GM23338 (cell line): ENCODE measurements at regions not wholly inside any gene's neighbourhood (a gene's known extent, or its start where the extent isn't known, plus 50 kb on each side); places are given as distances from the start of the nearest gene placed in this dataset.

ENCODE experiments used
- ATAC-seq: fragments of 200-7000 bp; cut with Tn5 transposase; 3 replicates; pipeline ENCODE4 v1.9.1; 2020
- DNase-seq: peaks from one replicate; pipeline ENCODE4 v3.0.0-alpha.2; 2015; ENCODE audit warnings: low spot score
- H2AFZ ChIP-seq: fragments of 200-600 bp; sonication (generic); 2 replicates; pipeline ENCODE4 v1.8.0; 2016; ENCODE audit warnings: antibody characterized with exemption, mild to moderate bottlenecking, moderate library complexity
- H3F3A ChIP-seq: fragments of 200-600 bp; sonication (generic); replicated peaks from 2 replicates; pipeline ENCODE4 v1.8.0; 2017; ENCODE audit warnings: antibody characterized with exemption, mixed run types, low read depth
- H3K27ac ChIP-seq: fragments of 200-600 bp; sonication (generic); 2 replicates; pipeline ENCODE4 v1.6.1; 2016; ENCODE audit warnings: low read depth
- H3K27me3 ChIP-seq: fragments of 200-600 bp; sonication (generic); 2 replicates; pipeline ENCODE4 v1.8.0; 2016; ENCODE audit warnings: mild to moderate bottlenecking, mixed run types, moderate library complexity; ENCODE audit not compliant: insufficient read depth
- H3K36me3 ChIP-seq: fragments of 200-600 bp; sonication (generic); 2 replicates; pipeline ENCODE4 v1.8.0; 2016; ENCODE audit warnings: mild to moderate bottlenecking; ENCODE audit not compliant: insufficient read depth
- H3K4me1 ChIP-seq: fragments of 200-600 bp; sonication (generic); 2 replicates; pipeline ENCODE4 v1.8.0; 2016; ENCODE audit warnings: mild to moderate bottlenecking, moderate library complexity; ENCODE audit not compliant: insufficient read depth
- H3K4me2 ChIP-seq: fragments of 200-600 bp; sonication (generic); 2 replicates; pipeline ENCODE4 v1.7.1; 2017; ENCODE audit warnings: mixed run types
- H3K4me3 ChIP-seq: fragments of 200-600 bp; sonication (generic); 2 replicates; pipeline ENCODE4 v1.6.1; 2016; ENCODE audit warnings: mixed run types
- H3K79me2 ChIP-seq: fragments of 200-600 bp; sonication (generic); replicated peaks from 2 replicates; pipeline ENCODE4 v1.8.0; 2017; ENCODE audit warnings: mild to moderate bottlenecking; ENCODE audit not compliant: insufficient read depth
- H3K9me2 ChIP-seq: fragments of 200-600 bp; sonication (generic); 2 replicates; pipeline ENCODE4 v1.8.0; 2017; ENCODE audit not compliant: insufficient read depth
- H4K20me1 ChIP-seq: fragments of 200-600 bp; sonication (generic); replicated peaks from 2 replicates; pipeline ENCODE4 v1.8.0; 2017; ENCODE audit warnings: mild to moderate bottlenecking; ENCODE audit not compliant: insufficient read depth
- H3K27ac Mint-ChIP-seq: 2 replicates; pipeline ENCODE4 v1.8.0; 2020; ENCODE audit warnings: inconsistent platforms, mild to moderate bottlenecking, moderate library complexity, mixed read lengths
- H3K27me3 Mint-ChIP-seq: 3 replicates; pipeline ENCODE4 v1.8.0; 2022; ENCODE audit warnings: low read depth, mild to moderate bottlenecking, moderate library complexity, mixed read lengths, inconsistent platforms; ENCODE audit not compliant: insufficient read depth, poor library complexity
- H3K36me3 Mint-ChIP-seq: 3 replicates; pipeline ENCODE4 v1.8.0; 2021; ENCODE audit warnings: low read depth, mild to moderate bottlenecking, inconsistent platforms, moderate library complexity, mixed read lengths
- H3K4me1 Mint-ChIP-seq: 3 replicates; pipeline ENCODE4 v1.8.0; 2020; ENCODE audit warnings: mild to moderate bottlenecking, inconsistent platforms, mixed read lengths
- H3K4me3 Mint-ChIP-seq: 3 replicates; pipeline ENCODE4 v1.8.0; 2021; ENCODE audit warnings: moderate library complexity, mild to moderate bottlenecking, inconsistent platforms, mixed read lengths
- H3K9me3 Mint-ChIP-seq: 3 replicates; pipeline ENCODE4 v1.8.0; 2020; ENCODE audit warnings: moderate library complexity, mild to moderate bottlenecking, inconsistent platforms, mixed read lengths
- CTCF ChIP-seq, 2 experiments: fragments of 200-600 bp in 1 of 2; sonication (generic) in 1 of 2; conservative IDR thresholded peaks; 2 replicates each; pipeline versions ENCODE4 v1.5.1 to v1.6.1; 2016 to 2017; ENCODE audit warnings: antibody characterized with exemption in 2 of 2, low read depth in 2 of 2, mild to moderate bottlenecking in 2 of 2, moderate library complexity in 1 of 2
- EZH2 ChIP-seq: fragments of 200-600 bp; sonication (generic); IDR thresholded peaks from one replicate; pipeline ENCODE4 v1.8.0; 2017; ENCODE audit warnings: antibody characterized with exemption, mild to moderate bottlenecking, low read depth; ENCODE audit not compliant: unreplicated experiment
- JUNB ChIP-seq: IDR thresholded peaks from one replicate; pipeline ENCODE4 v1.6.1; 2016; ENCODE audit warnings: antibody characterized with exemption; ENCODE audit not compliant: unreplicated experiment
- NANOG ChIP-seq: IDR thresholded peaks from 2 replicates; pipeline ENCODE4 v1.6.1; 2016; ENCODE audit warnings: antibody characterized with exemption, borderline replicate concordance
- POLR2AphosphoS5 ChIP-seq: IDR thresholded peaks from 2 replicates; pipeline ENCODE4 v1.6.1; 2016; ENCODE audit warnings: antibody characterized with exemption, low read depth
- STAT1 ChIP-seq: IDR thresholded peaks from one replicate; pipeline ENCODE4 v1.6.1; 2016; ENCODE audit warnings: antibody characterized with exemption; ENCODE audit not compliant: unreplicated experiment
- ZNF114 ChIP-seq: fragments of 250-450 bp; sonication (Bioruptor Pico); IDR thresholded peaks from 2 replicates; pipeline ENCODE4 v1.5.0; 2020; ENCODE audit warnings: mild to moderate bottlenecking, moderate library complexity
- ZNF462 ChIP-seq: fragments of 250-450 bp; sonication (Bioruptor Pico); IDR thresholded peaks from 2 replicates; pipeline ENCODE4 v1.5.0; 2020; ENCODE audit warnings: mild to moderate bottlenecking, moderate library complexity

- H4K20me1 ChIP-seq, result no peaks in the 10 kb centered on the region
- no peaks in the 10 kb centered on the region for H3F3A ChIP-seq
- no peak overlapping the region for H2AFZ ChIP-seq
- DNase-seq (no peak), ATAC-seq (no peak)
- no peaks in the 10 kb centered on the region for H3K79me2 ChIP-seq
- no peak for TF ChIP-seq ZNF114 (CRISPR knock-in tag)
- TF ChIP-seq JUNB, result no peak
- no peak for TF ChIP-seq POLR2AphosphoS5
- no peak for TF ChIP-seq STAT1
- no peak for TF ChIP-seq EZH2
- TF ChIP-seq CTCF (conservative IDR thresholded peaks at IDR 0.05; ENCODE audit: low read depth in 2 of 2), result no peak
- TF ChIP-seq NANOG, result no peak
- TF ChIP-seq ZNF462 (CRISPR knock-in tag), result no peak
- 0 out of 2 replicates have a peak, but pooled peaks cover 3% of the 10 kb centered on the region for H3K9me2 ChIP-seq
- no peak overlapping the region for H3K4me2 ChIP-seq
- no peaks in the 10 kb centered on the region for H3K27me3 Mint-ChIP-seq
- 0 out of 2 replicates have a peak overlapping the region, but pooled peaks have one; percentile 69 for H3K27ac Mint-ChIP-seq
- no peak overlapping the region for H3K27ac ChIP-seq
- H3K4me1 ChIP-seq, result peaks cover 9% of the 10 kb centered on the region
- H3K4me1 Mint-ChIP-seq, result peaks cover 35% of the 10 kb centered on the region
- H3K4me3 ChIP-seq, result no peak overlapping the region
- no peaks in the 10 kb centered on the region for H3K36me3 ChIP-seq
- H3K36me3 Mint-ChIP-seq, result no peaks in the 10 kb centered on the region
- H3K4me3 Mint-ChIP-seq, result no peak overlapping the region
- H3K9me3 Mint-ChIP-seq, result no peaks in the 10 kb centered on the region
- H3K27me3 ChIP-seq, result no peaks in the 10 kb centered on the region
Measured at GRCh38 chr10:8304861-8305260, 250.4 kb downstream of the GATA3 start.
